SIG-M5 treated with dmso at 0.1 percent for 504 hours (cell line): ENCODE measurements at regions not wholly inside any gene's neighbourhood (a gene's known extent, or its start where the extent isn't known, plus 50 kb on each side); places are given as distances from the start of the nearest gene placed in this dataset.
"Not testable (repeated sequence)": the region's sequence is repeated elsewhere in the genome, so short reads cannot be mapped to it uniquely, and the experiment has no call there.

Experiments
- DNase-seq: peaks from one replicate; lab custom pipeline; 2025; ENCODE audit not compliant: unreplicated experiment; lab: John Stamatoyannopoulos, UW

DNA sequence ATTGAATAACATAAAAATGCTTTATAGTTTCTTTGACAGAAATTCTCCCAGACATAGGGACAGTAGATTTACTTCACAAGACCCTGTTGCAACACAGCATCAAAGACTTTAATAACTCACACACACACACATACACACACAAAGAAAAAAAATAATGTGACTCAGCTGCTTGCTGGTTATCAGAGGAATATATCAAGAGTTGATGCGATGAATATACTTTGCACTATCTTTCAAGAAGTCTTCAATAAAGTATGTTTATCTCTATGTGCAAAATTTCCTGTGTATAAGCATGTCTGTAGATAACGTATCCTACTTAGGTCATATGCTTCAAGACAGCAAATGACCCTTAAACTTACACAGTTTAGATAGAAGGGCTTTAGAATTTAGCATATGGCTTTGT, 243.1 kb downstream of the ARL4A start:
- DNase-seq: no peak

- DNase-seq: not testable (repeated sequence)
These were observed 244.0 kb downstream of the ARL4A start for GRCh38 chr7:12931465-12931864.

- DNase-seq: no peak
These were observed 252.3 kb downstream of the ARL4A start for GRCh38 chr7:12939694-12940093.

DNA sequence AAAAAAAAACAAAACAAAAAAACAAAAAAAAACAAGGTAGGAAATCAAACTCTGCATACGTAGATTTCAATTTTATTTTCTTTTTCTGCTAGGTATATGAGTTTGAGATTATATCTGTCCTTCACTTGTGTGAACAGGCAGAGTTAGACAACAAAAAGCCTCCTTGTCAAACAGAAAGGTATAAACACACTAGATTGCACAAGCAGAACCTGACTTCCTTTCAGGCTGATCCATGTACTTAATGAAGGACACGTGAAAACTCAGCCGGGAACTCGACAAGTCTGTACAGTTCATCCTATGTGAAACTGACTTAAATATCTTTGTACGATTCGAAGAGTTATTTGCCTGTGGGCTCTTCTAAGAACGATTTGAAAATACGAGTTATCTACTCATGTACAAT, 254.1 kb downstream of the ARL4A start:
- no peak for DNase-seq

DNA sequence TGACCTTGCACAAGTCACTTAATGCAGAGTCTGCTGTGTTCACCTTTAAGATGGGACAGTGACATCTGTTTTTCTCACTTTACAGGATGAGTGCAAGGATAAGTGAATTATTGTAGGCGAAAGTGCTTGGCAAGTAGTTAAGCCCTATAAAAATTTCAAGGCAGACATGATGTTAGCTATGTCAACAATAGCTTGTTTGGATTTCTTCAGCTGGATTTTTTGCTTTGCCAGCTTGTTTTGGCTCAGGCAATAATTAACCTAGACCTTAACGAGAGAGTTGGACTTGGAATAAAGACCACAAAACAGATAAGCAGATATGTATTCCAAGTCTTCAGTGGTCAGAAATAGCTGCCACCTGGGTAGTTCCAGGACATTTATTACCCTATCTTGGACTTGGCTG, 255.2 kb downstream of the ARL4A start:
- no peak for DNase-seq

DNA sequence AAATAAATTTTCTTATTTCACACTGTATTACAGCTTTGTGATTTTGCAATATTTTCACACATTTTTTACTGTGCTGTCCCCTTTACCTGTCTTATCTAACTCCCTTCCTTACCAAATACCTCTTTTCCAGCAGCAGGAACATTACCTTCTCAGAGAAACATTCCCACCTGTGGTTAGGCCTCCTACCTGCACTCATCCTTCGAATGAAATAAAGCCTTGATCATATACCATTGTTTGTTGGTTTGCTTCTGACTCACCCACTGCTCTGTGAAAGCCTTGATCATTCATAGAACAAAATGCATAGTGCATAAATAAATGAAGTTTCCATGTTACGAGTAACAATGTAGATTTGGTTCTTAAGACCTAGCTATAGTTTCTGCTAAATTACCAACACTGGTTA, 256.3 kb downstream of the ARL4A start:
- DNase-seq: no peak

DNA sequence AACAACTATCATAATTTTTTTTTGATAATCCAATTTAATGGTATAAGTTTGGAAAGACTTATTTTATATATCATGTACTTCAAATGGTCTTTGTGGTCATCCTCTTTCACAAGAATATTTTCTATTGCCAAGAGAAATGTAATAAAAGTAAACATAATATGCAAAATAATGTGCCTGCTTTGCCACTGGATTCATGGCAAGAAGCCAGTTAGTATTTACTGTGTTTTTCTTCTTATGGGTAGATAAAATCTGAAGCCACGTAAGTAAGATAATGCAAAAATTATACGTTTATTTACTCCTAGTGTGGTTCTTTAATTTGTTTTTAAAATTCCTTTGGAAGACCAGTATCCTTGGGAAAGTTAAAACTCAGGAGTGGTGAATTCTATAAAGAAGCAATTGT, 258.5 kb downstream of the ARL4A start:
- DNase-seq: no peak

GRCh38 chr7:12947465-12947864, 260.0 kb downstream of the ARL4A start:
- DNase-seq: no peak

- DNase-seq: no peak
These were observed 261.9 kb downstream of the ARL4A start for GRCh38 chr7:12949060-12949931.

DNA sequence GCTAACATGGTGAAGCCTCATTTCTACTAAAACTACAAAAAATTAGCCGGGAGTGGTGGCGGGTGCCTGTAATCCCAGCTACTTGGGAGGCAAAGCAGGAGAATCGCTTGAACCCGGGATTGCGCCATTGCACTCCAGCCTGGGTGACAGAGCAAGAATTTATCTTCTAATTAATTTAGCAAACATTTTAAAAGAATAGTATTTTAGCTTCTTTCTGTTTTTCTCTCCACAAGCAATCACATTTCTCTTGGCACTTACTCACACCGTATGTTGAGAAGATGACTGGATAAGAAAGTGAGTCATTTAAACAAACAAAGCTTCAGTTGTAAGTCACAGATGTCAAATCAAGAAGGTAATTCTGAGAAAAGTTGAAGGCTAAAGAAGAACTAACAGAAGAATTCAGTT, 264.0 kb downstream of the ARL4A start:
- peak; percentile 9 for DNase-seq

DNA sequence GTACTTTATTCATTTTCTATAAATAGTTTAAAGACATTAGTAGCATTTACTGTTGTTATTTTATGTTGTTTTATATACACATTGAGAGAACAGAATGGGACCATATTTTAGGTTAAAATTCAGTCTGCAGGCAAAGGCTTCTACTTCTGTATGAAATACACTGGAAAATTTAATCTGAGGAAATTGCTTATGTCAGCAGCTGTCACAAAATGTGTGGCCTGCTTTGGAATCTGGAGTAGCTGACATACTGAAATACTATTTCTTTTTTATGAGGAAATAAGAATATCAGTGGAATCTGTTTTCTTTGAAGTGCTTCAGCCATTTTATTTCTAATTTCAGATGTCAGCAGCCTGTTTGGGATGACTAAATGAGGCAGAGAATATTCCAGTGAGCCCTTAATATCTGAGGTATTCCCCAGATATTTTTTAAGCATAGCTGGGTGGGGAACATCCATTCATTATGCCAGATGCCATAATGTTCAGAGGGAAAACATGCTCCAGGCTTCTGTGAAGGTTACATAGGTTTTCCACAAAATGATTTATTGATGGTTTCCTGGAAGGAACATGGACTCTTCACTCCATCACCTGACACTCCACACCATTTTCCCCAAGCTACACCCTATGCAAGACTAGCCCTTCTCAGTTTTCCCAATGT, 267.1 kb downstream of the ARL4A start:
- no peak for DNase-seq

DNA sequence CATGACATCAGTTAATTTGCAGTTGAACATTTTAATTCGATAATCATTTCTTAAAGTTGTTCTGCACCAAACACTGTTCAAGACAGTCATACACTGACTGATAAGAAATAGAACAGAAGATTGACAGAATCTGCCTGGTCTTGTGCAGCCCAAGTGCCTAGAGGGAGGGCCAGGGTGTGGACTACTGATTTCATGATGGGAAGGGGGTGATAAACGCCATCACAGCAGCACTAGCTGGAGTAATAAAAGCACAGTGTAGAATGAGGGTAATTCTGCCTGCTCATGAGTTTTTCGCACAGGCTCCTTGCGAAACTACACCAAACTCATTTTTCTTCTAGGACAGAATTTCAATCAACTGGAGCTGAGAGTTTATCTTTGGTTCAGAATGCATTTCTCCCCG, 270.1 kb downstream of the ARL4A start:
- DNase-seq: no peak

GRCh38 chr7:12961910-12962480, 274.6 kb downstream of the ARL4A start:
- no peak for DNase-seq

DNA sequence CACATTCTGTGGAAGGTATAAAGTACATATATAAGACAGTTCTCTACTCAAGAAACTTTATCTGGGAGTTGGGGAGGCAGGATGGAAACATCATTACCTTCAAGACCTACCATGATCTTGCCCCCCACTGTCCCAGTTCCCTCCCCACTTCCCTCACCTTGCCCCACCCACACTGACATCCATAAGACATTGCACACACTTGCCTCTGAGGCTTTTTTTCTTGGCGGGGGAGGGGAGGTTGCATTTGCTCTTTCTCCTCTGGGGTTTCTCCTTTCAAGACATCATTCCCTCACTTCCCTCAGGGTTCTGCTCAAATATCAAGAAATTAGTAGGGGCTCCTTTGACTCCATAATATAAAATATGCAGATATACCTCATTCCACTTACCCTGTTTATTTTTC, 276.0 kb downstream of the ARL4A start:
- no peak for DNase-seq

DNA sequence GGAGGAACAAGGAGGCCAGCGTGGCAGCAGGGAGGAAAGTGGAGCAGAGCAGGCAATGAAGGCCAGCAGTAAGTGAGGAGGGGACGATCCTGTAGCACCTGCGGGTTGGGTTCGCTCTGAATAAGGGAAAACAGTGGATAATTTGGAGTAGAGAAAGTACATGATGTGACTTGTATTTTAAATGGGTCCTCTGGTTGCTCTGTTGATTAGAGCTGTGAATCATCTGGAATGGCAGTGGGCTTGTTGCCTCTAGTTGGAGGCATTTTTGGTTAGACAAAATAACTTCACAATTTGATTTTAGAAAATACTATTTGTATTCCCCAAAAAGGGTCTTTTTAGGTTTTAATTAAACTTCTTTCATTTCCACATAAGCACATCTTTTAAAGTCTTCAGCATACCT, 277.4 kb downstream of the ARL4A start:
- no peak for DNase-seq

- no peak for DNase-seq
These were observed 278.3 kb downstream of the ARL4A start for GRCh38 chr7:12965767-12966166.

- DNase-seq: no peak
These were observed 279.9 kb downstream of the ARL4A start for GRCh38 chr7:12967322-12967721.

GRCh38 chr7:12968836-12969422, 281.5 kb downstream of the ARL4A start:
- no peak for DNase-seq

GRCh38 chr7:12970626-12971025, 283.2 kb downstream of the ARL4A start:
- no peak for DNase-seq

- DNase-seq: no peak
These were observed 287.2 kb downstream of the ARL4A start for GRCh38 chr7:12974451-12975166.

- no peak for DNase-seq
These were observed 288.0 kb downstream of the ARL4A start for GRCh38 chr7:12975412-12975811.
